Bronchial epithelial cell (primary cell): ENCODE measurements at regions not wholly inside any gene's neighbourhood (a gene's known extent, or its start where the extent isn't known, plus 50 kb on each side); places are given as distances from the start of the nearest gene placed in this dataset.

Experiments used
- DNase-seq: peaks from one replicate; pipeline ENCODE4 v3.0.0-alpha.2; 2010; ENCODE audit warnings: low read depth
- FAIRE-seq: peaks from 2 replicates; lab custom pipeline; 2011; peaks lifted over from hg19 to GRCh38; lab: Jason Lieb, UNC
- H3K27me3 ChIP-seq: 2 replicates; pipeline ENCODE4 v1.5.1; 2011; ENCODE audit warnings: low read length; ENCODE audit not compliant: control insufficient read depth, insufficient read depth
- H3K36me3 ChIP-seq: 2 replicates; pipeline ENCODE4 v1.5.1; 2011; ENCODE audit warnings: low read length; ENCODE audit not compliant: control insufficient read depth, insufficient read depth
- H3K4me3 ChIP-seq: 2 replicates; pipeline ENCODE4 v1.5.1; 2011; ENCODE audit warnings: mild to moderate bottlenecking, low read depth, low read length, control low read depth
- CTCF ChIP-seq: IDR thresholded peaks from 2 replicates; pipeline ENCODE4 v1.5.1; 2011; ENCODE audit warnings: mild to moderate bottlenecking, moderate library complexity, low read length, control low read depth, inconsistent platforms; ENCODE audit not compliant: insufficient read depth, severe bottlenecking

GRCh38 chr5:3828761-3829160, 233.1 kb downstream of the IRX1 start:
- Histone ChIP-seq H3K36me3 (no peaks in the 10 kb centered on the region), H3K27me3 (no peaks in the 10 kb centered on the region), H3K4me3 (no peak overlapping the region)
- FAIRE-seq (no peak), DNase-seq (no peak)
- TF ChIP-seq CTCF: no peak

- FAIRE-seq (no peak), DNase-seq (peak; percentile 58)
- Histone ChIP-seq H3K36me3 (no peaks in the 10 kb centered on the region), H3K27me3 (no peaks in the 10 kb centered on the region), H3K4me3 (no peak overlapping the region)
- no peak for TF ChIP-seq CTCF
Observed at GRCh38 chr5:3833566-3833965, 237.9 kb downstream of the IRX1 start.

- H3K4me3 ChIP-seq: no peak overlapping the region
- no peak for FAIRE-seq
- no peaks in the 10 kb centered on the region for H3K27me3 ChIP-seq
- no peaks in the 10 kb centered on the region for H3K36me3 ChIP-seq
- no peak for TF ChIP-seq CTCF
- DNase-seq: no peak
Observed at GRCh38 chr5:3835811-3836210, 240.2 kb downstream of the IRX1 start.

GRCh38 chr5:3836528-3836927, 240.9 kb downstream of the IRX1 start:
- FAIRE-seq (no peak), DNase-seq (peak; percentile 34)
- no peak for TF ChIP-seq CTCF
- H3K27me3 ChIP-seq: no peaks in the 10 kb centered on the region
- H3K36me3 ChIP-seq: no peaks in the 10 kb centered on the region
- H3K4me3 ChIP-seq: no peak overlapping the region

- no peak for TF ChIP-seq CTCF
- H3K4me3 ChIP-seq: no peak overlapping the region
- FAIRE-seq: no peak
- H3K36me3 ChIP-seq: no peaks in the 10 kb centered on the region
- no peaks in the 10 kb centered on the region for H3K27me3 ChIP-seq
- DNase-seq: no peak
Observed at GRCh38 chr5:3837506-3837905, 241.9 kb downstream of the IRX1 start.

- DNase-seq: no peak
- no peak for TF ChIP-seq CTCF
- no peak for FAIRE-seq
- H3K4me3 ChIP-seq: no peak overlapping the region
- no peaks in the 10 kb centered on the region for H3K27me3 ChIP-seq
- no peaks in the 10 kb centered on the region for H3K36me3 ChIP-seq
Observed at GRCh38 chr5:3839151-3839550, 243.5 kb downstream of the IRX1 start.
